ENCODE measurements at regions not wholly inside any gene's neighbourhood (a gene's known extent, or its start where the extent isn't known, plus 50 kb on each side); places are given as distances from the start of the nearest gene placed in this dataset.
"Not testable (repeated sequence)": the region's sequence is repeated elsewhere in the genome, so short reads cannot be mapped to it uniquely, and the experiment has no call there.

- DNase-seq (ENCODE audit: low read depth in 3 of 3): no peak
These were observed 57.5 kb upstream of the PLPPR5 start for GRCh38 chr1:99062192-99062591.

GRCh38 chr1:99069146-99069545 lies 64.5 kb upstream of the PLPPR5 start:
- DNase-seq (ENCODE audit: low read depth in 3 of 3): no peak

DNA sequence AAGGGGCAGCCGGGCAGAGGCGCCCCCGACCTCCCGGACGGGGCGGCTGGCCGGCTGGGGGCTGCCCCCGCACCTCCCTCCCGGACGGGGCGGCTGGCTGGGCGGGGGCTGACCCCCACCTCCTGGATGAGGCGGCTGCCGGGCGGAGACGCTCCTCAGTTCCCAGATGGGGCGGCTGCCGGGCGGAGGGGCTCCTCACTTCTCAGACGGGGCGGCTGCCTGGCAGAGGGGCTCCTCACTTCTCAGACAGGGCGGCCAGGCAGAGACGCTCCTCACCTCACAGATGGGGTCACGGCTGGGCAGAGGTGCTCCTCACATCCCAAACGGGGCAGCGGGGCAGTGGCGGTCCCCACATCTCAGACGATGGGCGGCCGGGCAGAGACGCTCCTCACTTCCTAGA lies 73.9 kb upstream of the PLPPR5 start:
- DNase-seq (ENCODE audit: low read depth in 3 of 3): not testable (repeated sequence)

- DNase-seq (ENCODE audit: low read depth in 3 of 3): no peak
These were observed 77.7 kb upstream of the PLPPR5 start for GRCh38 chr1:99082366-99082765.

DNA sequence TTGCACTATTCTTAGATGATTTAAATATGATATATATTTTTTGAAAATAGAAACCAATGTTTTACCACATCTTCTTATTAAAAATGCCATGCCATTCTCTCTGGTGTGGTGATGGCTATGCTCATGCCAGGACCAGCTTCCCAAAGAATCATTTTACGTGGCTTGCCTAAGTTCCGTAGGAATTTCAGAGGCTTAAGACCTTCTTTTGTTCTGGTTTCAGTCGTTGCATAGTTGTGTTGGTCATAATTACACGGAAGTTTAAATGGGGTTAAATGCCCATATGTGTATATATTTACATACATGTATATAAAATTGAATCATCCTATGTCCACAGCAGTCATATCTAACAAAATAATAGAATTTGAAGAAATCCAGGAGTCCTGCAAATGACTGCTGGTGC lies 78.7 kb upstream of the PLPPR5 start:
- no peak for DNase-seq (ENCODE audit: low read depth in 3 of 3)

GRCh38 chr1:99084562-99084961 lies 79.9 kb upstream of the PLPPR5 start:
- DNase-seq (ENCODE audit: low read depth in 3 of 3): no peak

DNA sequence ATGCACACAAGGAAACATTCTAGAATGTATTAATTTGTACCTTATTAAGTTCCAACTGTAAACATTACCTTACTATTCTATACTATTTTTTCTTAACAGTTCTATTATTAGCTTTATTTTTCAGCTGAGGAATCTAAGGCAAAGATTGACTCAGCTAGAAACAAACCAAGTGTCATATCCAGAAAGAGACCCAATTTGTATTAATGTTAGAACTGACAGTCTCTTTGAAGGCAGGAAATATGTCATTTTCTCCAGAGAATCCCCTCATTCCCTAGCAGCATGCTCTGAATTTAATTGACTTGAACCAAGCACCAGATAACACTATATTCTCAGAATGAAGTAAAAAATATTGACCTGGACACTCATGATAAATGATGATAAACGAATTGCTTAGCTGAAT lies 81.4 kb upstream of the PLPPR5 start:
- DNase-seq (ENCODE audit: low read depth in 3 of 3): no peak

DNA sequence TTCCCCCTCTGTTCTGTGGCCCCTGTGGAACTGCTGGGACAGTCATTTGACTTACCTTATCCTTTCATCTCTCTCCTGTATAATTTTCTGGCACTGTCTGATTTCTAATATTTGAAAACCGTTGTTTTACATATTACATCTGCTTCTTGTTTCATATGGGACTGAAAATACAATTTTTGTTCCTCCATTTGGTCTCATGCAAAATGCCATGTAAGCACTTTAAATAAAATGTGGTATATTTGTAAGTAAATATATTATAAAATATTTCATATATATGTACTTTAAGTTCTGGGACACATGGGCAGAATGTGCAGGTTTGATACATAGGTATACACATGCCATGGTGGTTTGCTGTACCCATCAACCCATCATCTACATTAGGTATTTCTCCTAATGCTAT lies 93.9 kb upstream of the PLPPR5 start:
- no peak for DNase-seq (ENCODE audit: low read depth in 3 of 3)

GRCh38 chr1:99106274-99106673 lies 101.6 kb upstream of the PLPPR5 start:
- no peak for DNase-seq (ENCODE audit: low read depth in 3 of 3)

DNA sequence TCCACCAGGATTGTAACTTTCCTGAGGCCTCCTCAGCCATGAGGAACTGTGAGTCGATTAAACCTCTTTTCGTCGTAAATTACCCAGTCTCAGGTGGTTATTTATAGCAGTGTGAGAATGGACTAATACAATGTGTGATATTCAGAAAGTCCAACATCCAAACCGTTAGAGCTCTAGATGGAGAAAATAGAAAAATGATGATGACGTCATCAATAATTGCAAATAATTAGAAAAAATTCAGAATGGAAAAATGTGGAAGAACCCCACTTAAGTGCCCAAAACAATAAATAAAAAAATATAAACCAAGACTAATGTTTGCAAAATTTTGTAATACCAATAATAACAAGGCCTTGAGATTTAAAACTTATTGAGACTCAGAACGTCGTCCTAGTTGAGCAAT lies 103.0 kb upstream of the PLPPR5 start:
- no peak for DNase-seq (ENCODE audit: low read depth in 3 of 3)

DNA sequence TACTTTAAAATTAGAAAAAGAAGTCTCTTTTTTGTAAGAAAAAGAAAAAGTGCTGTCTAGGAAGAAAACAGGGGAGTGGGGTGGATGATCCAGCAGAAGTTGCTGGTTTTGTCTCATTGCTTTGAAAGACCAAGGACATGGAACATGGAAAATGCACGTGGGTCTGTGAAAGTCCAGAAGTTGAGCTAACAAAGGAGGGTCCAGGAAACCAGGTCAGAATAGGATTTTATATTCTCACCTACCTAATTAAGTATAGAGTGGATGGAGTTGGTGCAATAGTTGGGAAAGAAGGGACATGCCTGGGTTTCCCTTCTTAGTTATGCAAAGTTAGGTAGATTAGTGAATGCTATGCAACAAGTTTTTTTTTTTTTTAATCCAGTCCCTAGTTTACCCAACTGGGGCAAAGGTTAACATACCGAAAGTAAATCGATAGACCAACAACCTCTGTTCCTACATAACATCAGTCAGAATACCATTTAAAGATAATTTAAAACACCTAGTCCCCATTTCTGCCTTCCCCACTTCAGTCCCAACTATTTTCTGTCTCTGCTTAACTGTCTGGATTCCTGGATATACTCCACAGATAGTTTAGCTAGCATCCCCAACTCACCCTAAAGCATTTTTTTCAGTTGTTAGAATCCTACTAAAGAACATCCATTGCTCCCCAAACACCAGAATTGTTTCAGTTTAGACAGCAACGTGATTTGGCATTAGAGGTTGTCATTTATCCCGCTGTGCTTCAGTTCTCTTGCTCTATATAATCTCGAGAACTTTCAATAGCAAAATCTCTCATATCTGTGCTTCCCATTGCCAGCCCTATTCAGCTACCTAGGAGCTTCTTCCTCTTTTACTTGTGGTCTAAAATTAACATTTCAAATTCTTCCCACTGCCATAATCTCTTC lies 105.7 kb upstream of the PLPPR5 start:
- no peak for DNase-seq (ENCODE audit: low read depth in 3 of 3)

DNA sequence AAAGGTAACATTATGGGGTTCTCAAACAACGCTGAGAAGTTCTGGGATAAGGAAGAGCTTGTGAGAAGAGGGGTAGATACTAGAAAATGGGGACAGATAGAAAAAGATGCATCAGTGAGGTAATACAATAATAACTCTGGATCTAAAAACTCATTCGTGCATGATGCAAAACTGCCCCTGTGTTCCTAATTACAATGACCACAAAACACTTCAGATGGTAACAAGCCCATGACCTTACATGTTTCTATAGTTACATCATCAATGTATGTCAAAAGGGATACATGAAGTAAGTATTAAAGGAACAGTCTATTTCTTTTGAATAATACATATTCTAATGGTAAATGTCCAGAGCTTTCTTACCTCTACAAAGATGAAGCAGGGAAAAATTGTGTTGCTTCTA lies 110.6 kb upstream of the PLPPR5 start:
- no peak for DNase-seq (ENCODE audit: low read depth in 3 of 3)

DNA sequence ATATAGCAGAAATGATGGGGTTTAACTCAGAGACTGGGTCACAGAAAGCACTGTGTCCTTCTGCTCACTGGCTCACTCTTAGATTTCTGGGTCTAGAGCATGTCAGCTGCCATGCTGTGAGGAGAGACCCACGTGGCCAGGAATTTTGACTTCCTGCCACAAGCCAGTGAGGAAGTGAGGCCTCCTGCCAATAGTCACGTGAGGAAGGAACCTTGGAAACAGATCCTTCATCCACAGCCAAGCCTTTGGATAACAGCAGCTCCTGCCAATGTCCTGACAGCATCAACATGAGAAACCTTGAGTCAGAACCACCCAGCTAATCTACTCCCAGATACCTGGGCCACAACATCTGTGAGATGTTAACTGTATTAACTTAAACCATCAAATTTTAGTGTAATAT lies 114.5 kb upstream of the PLPPR5 start:
- no peak for DNase-seq (ENCODE audit: low read depth in 3 of 3)

- no peak for DNase-seq (ENCODE audit: low read depth in 3 of 3)
These were observed 117.4 kb upstream of the PLPPR5 start for GRCh38 chr1:99122039-99122438.

DNA sequence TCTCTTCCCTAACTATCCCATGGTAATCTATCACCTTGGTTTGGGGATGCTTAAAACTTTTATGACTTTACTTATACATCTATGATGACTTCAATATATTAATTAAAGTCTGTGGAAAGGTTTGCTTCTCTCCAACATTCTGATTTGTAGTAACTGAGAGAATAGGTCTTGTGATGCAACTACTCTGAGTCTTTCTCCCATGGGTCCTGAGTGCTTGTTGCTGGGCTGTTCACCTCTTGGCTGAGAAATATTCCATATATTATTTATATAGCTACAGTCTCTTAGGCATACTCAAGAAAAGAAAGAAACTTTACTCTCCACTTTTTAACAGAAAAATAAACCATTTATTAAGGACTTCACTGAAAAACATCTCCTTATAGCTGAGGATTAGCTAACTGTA lies 119.3 kb upstream of the PLPPR5 start:
- DNase-seq (ENCODE audit: low read depth in 3 of 3): no peak

GRCh38 chr1:99131546-99131945 lies 126.9 kb upstream of the PLPPR5 start:
- DNase-seq (ENCODE audit: low read depth in 3 of 3): no peak

GRCh38 chr1:99133756-99134500 lies 129.3 kb upstream of the PLPPR5 start:
- no peak for DNase-seq (ENCODE audit: low read depth in 3 of 3)

DNA sequence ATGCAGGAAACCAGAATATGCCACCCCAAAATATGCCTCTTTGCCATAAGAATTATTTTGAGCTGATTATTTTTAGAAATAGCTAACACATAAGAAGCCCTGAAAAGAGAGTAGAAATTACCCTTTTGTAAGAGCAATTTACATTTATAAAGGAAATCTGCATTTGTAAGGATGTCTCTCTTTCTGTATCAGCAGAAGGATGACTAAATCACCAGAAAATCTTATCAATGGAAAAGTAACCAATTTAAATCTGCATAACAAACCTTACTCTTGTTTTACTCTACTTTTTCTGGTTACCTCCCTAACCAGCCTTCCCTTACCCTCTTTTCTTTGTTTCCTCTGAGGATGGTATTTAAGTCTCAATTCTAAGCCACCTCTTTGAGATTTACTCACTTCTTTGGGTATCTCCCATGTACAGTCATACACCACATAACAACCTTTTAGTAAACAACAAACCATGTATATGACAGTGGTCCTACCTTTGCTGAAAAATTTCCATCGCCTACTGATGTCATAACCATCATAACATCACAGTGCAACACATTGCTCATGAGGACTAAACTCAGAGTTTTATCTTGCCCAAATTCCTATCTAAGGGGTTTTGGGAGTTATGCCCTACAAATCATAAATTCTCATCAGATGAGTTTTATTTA lies 126.6 kb upstream of the PLPPR4 start:
- no peak for DNase-seq (ENCODE audit: low read depth in 3 of 3)

- DNase-seq (ENCODE audit: low read depth in 3 of 3): no peak
These were observed 124.4 kb upstream of the PLPPR4 start for GRCh38 chr1:99139876-99140275.

- no peak for DNase-seq (ENCODE audit: low read depth in 3 of 3)
These were observed 118.0 kb upstream of the PLPPR4 start for GRCh38 chr1:99146129-99146848.

DNA sequence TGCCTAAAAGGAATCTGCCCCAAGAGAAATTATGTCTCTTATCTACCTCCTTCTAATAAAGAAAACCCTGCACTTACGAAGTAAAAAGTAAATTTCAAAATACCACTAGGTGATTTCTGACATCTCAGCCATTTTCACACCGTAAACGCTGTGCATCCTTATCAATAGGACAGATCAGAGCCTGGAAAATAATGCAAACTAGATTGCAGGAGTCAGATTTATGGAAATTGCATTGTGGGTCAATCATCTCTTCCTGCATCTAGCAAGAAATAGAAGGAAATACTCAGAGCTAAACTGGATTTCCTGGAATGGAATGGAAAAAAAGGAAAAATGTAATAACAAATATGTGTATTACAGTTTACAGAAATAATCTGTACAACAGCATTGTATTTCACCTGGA lies 114.3 kb upstream of the PLPPR4 start:
- DNase-seq (ENCODE audit: low read depth in 3 of 3): no peak

DNA sequence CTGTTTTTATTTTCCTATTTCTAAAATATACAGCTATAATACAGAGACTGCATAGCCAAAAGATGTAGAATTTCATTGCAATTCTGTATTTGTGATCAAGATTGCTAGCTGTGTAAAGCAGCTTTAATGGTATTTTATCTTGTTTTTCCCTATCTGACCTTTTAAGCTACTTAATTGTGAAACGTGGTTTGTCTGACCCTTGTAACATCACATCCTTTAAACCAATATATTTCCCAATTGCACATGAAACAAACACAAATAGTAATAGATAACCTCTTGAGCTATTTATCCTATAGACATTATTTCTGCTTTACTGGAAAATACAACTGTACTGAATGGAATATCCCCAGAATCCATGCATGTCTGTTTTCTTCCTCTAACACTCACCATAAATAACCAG lies 112.2 kb upstream of the PLPPR4 start:
- no peak for DNase-seq (ENCODE audit: low read depth in 3 of 3)

Data from stimulated activated CD4-positive, alpha-beta T cell treated with anti-CD3 and anti-CD28 coated beads, TNF-alpha, amount 100 ng/mL, for 4 hours (primary cell).